SIG-M5 treated with dmso at 0.1 percent for 504 hours (cell line): ENCODE measurements at regions not wholly inside any gene's neighbourhood (a gene's known extent, or its start where the extent isn't known, plus 50 kb on each side); places are given as distances from the start of the nearest gene placed in this dataset.

Experiments used
- DNase-seq: peaks from one replicate; lab custom pipeline; 2025; ENCODE audit not compliant: unreplicated experiment; lab: John Stamatoyannopoulos, UW

- DNase-seq: no peak
Measured at GRCh38 chr11:98871690-98872089, 149.1 kb upstream of the CNTN5 start.

GRCh38 chr11:98874050-98874449 is 146.7 kb upstream of the CNTN5 start:
- no peak for DNase-seq

GRCh38 chr11:98895936-98896335 is 124.8 kb upstream of the CNTN5 start:
- DNase-seq: no peak

GRCh38 chr11:98940913-98941312 is 79.8 kb upstream of the CNTN5 start:
- DNase-seq: no peak

GRCh38 chr11:98944461-98944860 is 76.3 kb upstream of the CNTN5 start:
- no peak for DNase-seq

GRCh38 chr11:98952107-98952506 is 68.6 kb upstream of the CNTN5 start:
- DNase-seq: no peak

- no peak for DNase-seq
Measured at GRCh38 chr11:98955551-98955950, 65.2 kb upstream of the CNTN5 start.

GRCh38 chr11:98964146-98964545 is 56.6 kb upstream of the CNTN5 start:
- no peak for DNase-seq

GRCh38 chr11:98965358-98965757 is 55.4 kb upstream of the CNTN5 start:
- no peak for DNase-seq

GRCh38 chr11:98965775-98966174 is 55.0 kb upstream of the CNTN5 start:
- DNase-seq: no peak

- no peak for DNase-seq
Measured at GRCh38 chr11:98967005-98967404, 53.7 kb upstream of the CNTN5 start.
